Heart left ventricle (tissue), 13 donors: ENCODE measurements at regions not wholly inside any gene's neighbourhood (a gene's known extent, or its start where the extent isn't known, plus 50 kb on each side); places are given as distances from the start of the nearest gene placed in this dataset.

Experiments
- CTCF ChIP-seq, 12 donors: fragments of 200-600 bp; sonication (generic) in 4 of 12; IDR thresholded peaks; one replicate each; pipeline versions ENCODE4 v1.5.0 to v1.8.0; 2018 to 2022; ENCODE audit warnings: antibody characterized with exemption in 12 of 12, mild to moderate bottlenecking in 5 of 12
- POLR2A ChIP-seq, 2 donors: fragments of 450-650 bp; IDR thresholded peaks; one replicate each; pipeline ENCODE4 v1.6.1; 2017; ENCODE audit warnings: antibody characterized with exemption in 2 of 2, mild to moderate bottlenecking in 2 of 2, moderate library complexity in 2 of 2
- donor health status: ischemic (EF 13 %, LVEDD 7.1; RV severe dilation, severe dysfunction).
- donor health status: DM: no; HTN: yes; CAD: no.
- donor health status: DM: no; HTN: no; CAD: no.
- donor health status: ischemic (EF 25% LVEDD 6.9; RV normal size, moderate dysfunction).
- donor health status: ischemic (EF 25% LVEDD 5.7; RV mildly dilated, moderate dysfunction).
- donor health status: ischemic (EF 35%, LVEDD 5.7; RV mildly dilated, moderate dysfunction).
- donor health status: nonischemic (EF 11% LVEDD 7.7; RV severe dilation, severe dysfunction).
- donor health status: DM: yes; HTN: yes; CAD: no.
- donor health status: PGD.
- donor health status: ischemic (EF 29% LVEDD 5.4; RV normal size, mild dysfunction).
- donor health status: nonischemic (EF 23%, LVEDD 6.1; RV moderate dilation, normal function).

GRCh38 chr3:117645561-117646242 is 936.1 kb downstream of the TUSC7 start:
- TF ChIP-seq CTCF (IDR thresholded peaks at IDR 0.05) (no peak), POLR2A (IDR thresholded peaks at IDR 0.05) (no peak)
